Astrocyte (in vitro differentiated cells and primary cell): ENCODE measurements at regions not wholly inside any gene's neighbourhood (a gene's known extent, or its start where the extent isn't known, plus 50 kb on each side); places are given as distances from the start of the nearest gene placed in this dataset.

Experiments used
- DNase-seq: peaks from one replicate; pipeline ENCODE4 v3.0.0-alpha.2; 2010; ENCODE audit warnings: low read depth
- FAIRE-seq: peaks from 2 replicates; lab custom pipeline; 2011; peaks lifted over from hg19 to GRCh38; lab: Jason Lieb, UNC
- H2AFZ ChIP-seq: 2 replicates; pipeline ENCODE4 v1.6.0; 2012; ENCODE audit warnings: low read depth, low read length, inconsistent platforms
- H3K27ac ChIP-seq: 2 replicates; pipeline ENCODE4 v1.5.1; 2011; ENCODE audit warnings: low read depth, low read length, inconsistent platforms
- H3K27me3 ChIP-seq: 2 replicates; pipeline ENCODE4 v1.6.0; 2011; ENCODE audit warnings: low read length, inconsistent platforms; ENCODE audit not compliant: insufficient read depth
- H3K36me3 ChIP-seq: 2 replicates; pipeline ENCODE4 v1.5.1; 2011; ENCODE audit warnings: low read length, inconsistent platforms; ENCODE audit not compliant: insufficient read depth
- H3K4me1 ChIP-seq: 2 replicates; pipeline ENCODE4 v1.5.1; 2011; ENCODE audit warnings: low read length, inconsistent platforms; ENCODE audit not compliant: insufficient read depth
- H3K4me2 ChIP-seq: 2 replicates; pipeline ENCODE4 v1.6.0; 2012; ENCODE audit warnings: low read length, inconsistent platforms
- H3K4me3 ChIP-seq: 2 replicates; pipeline ENCODE4 v1.5.1; 2011; ENCODE audit warnings: low read depth, mild to moderate bottlenecking, low read length, inconsistent platforms; ENCODE audit not compliant: insufficient read depth
- H3K79me2 ChIP-seq: 2 replicates; pipeline ENCODE4 v1.6.0; 2012; ENCODE audit warnings: mild to moderate bottlenecking, low read length, inconsistent platforms; ENCODE audit not compliant: insufficient read depth
- H3K9ac ChIP-seq: 2 replicates; pipeline ENCODE4 v1.6.0; 2012; ENCODE audit warnings: mild to moderate bottlenecking, low read length, inconsistent platforms
- H3K9me3 ChIP-seq: 2 replicates; pipeline ENCODE4 v1.5.1; 2012; ENCODE audit warnings: low read depth, mild to moderate bottlenecking, low read length, inconsistent platforms; ENCODE audit not compliant: insufficient read depth
- H4K20me1 ChIP-seq: 2 replicates; pipeline ENCODE4 v1.6.0; 2012; ENCODE audit warnings: low read length, inconsistent platforms; ENCODE audit not compliant: insufficient read depth
- H3K27ac Mint-ChIP-seq: one replicate; pipeline ENCODE4 v1.8.0; 2021; ENCODE audit warnings: mild to moderate bottlenecking, mixed read lengths; ENCODE audit not compliant: unreplicated experiment
- H3K27me3 Mint-ChIP-seq: one replicate; pipeline ENCODE4 v1.8.0; 2021; ENCODE audit warnings: low read depth, mixed read lengths; ENCODE audit not compliant: unreplicated experiment
- H3K36me3 Mint-ChIP-seq: one replicate; pipeline ENCODE4 v1.8.0; 2021; ENCODE audit warnings: low read depth, mixed read lengths; ENCODE audit not compliant: unreplicated experiment
- H3K4me1 Mint-ChIP-seq: one replicate; pipeline ENCODE4 v1.8.0; 2021; ENCODE audit warnings: low read depth, mixed read lengths; ENCODE audit not compliant: unreplicated experiment
- H3K4me3 Mint-ChIP-seq: one replicate; pipeline ENCODE4 v1.8.0; 2021; ENCODE audit warnings: mild to moderate bottlenecking, moderate library complexity, mixed read lengths; ENCODE audit not compliant: unreplicated experiment
- H3K9me3 Mint-ChIP-seq: one replicate; pipeline ENCODE4 v1.8.0; 2021; ENCODE audit warnings: mild to moderate bottlenecking, mixed read lengths; ENCODE audit not compliant: unreplicated experiment
- EZH2 ChIP-seq: IDR thresholded peaks from 2 replicates; pipeline ENCODE4 v1.6.1; 2012; ENCODE audit warnings: mild to moderate bottlenecking, low read length, inconsistent platforms; ENCODE audit not compliant: insufficient read depth
- TF ChIP-seq, protein P1 (sequence below): IDR thresholded peaks from 2 replicates; pipeline ENCODE4 v1.5.1; 2011; ENCODE audit warnings: low read depth, mild to moderate bottlenecking, inconsistent platforms, low read length, moderate library complexity; ENCODE audit not compliant: insufficient read depth

DNA sequence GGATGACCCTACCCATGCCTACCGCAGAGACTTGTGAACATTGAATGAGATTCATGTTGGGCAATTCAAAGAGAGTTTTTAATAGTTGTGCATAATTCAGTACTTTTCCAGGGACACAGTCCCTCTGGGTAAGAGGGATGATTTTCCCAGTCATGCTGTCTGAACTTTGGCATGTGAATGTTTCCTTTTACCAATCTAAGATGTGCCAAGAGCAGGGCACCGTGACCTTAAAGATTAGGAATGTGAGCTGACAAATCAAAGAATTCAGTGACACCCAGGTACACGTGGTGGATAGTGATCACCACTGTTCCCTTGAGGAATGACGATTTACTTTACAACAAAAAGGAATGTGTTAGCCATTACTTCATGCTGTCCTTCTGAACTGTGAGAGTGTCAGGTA, 515.6 kb downstream of the PPARGC1A start:
- no peaks in the 10 kb centered on the region for H3K36me3 ChIP-seq
- peaks cover 13% of the 10 kb centered on the region for H3K4me1 Mint-ChIP-seq
- no peak overlapping the region for H3K27ac Mint-ChIP-seq
- no peaks in the 10 kb centered on the region for H3K79me2 ChIP-seq
- no peak for TF ChIP-seq EZH2
- TF ChIP-seq, protein P1, sequence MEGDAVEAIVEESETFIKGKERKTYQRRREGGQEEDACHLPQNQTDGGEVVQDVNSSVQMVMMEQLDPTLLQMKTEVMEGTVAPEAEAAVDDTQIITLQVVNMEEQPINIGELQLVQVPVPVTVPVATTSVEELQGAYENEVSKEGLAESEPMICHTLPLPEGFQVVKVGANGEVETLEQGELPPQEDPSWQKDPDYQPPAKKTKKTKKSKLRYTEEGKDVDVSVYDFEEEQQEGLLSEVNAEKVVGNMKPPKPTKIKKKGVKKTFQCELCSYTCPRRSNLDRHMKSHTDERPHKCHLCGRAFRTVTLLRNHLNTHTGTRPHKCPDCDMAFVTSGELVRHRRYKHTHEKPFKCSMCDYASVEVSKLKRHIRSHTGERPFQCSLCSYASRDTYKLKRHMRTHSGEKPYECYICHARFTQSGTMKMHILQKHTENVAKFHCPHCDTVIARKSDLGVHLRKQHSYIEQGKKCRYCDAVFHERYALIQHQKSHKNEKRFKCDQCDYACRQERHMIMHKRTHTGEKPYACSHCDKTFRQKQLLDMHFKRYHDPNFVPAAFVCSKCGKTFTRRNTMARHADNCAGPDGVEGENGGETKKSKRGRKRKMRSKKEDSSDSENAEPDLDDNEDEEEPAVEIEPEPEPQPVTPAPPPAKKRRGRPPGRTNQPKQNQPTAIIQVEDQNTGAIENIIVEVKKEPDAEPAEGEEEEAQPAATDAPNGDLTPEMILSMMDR, result no peak
- H3K4me1 ChIP-seq, result peaks cover 12% of the 10 kb centered on the region
- H3K4me3 ChIP-seq, result no peak overlapping the region
- no peak overlapping the region for H2AFZ ChIP-seq
- no peaks in the 10 kb centered on the region for H3K36me3 Mint-ChIP-seq
- DNase-seq (peak; percentile 5), FAIRE-seq (no peak)
- no peaks in the 10 kb centered on the region for H3K9me3 Mint-ChIP-seq
- no peak overlapping the region for H3K4me2 ChIP-seq
- H3K27ac ChIP-seq, result peak overlapping the region; percentile 58
- no peaks in the 10 kb centered on the region for H3K9me3 ChIP-seq
- H3K27me3 Mint-ChIP-seq, result no peaks in the 10 kb centered on the region
- H3K9ac ChIP-seq, result peak overlapping the region; percentile 42
- no peak overlapping the region for H3K4me3 Mint-ChIP-seq
- H4K20me1 ChIP-seq, result no peaks in the 10 kb centered on the region
- H3K27me3 ChIP-seq, result no peaks in the 10 kb centered on the region

DNA sequence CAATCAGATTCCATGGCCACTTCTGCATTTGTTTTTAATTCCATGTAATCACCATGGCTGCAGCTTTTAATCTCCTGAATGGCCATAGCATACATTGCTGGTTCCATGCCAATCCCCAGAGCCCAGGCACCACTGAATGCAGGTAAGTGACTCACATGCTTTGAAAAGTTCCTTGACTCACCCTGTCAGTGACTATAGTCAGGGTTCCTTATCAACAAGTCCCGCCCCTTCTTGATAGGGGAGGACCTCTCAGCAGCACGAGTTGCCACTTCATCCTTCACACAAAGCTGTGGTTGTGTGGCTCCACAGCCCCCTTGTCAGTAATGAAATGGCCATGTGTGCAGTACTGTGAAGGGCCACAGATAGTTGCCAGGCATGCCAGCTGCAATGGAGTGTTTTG, 516.6 kb downstream of the PPARGC1A start:
- peaks cover 12% of the 10 kb centered on the region for H3K4me1 ChIP-seq
- DNase-seq (peak; percentile 96), FAIRE-seq (no peak)
- H3K4me3 Mint-ChIP-seq, result no peak overlapping the region
- peak overlapping the region; percentile 16 for H3K4me2 ChIP-seq
- TF ChIP-seq EZH2, result no peak
- TF ChIP-seq, protein P1, result no peak
- no peak overlapping the region for H3K9ac ChIP-seq
- no peaks in the 10 kb centered on the region for H3K27me3 Mint-ChIP-seq
- H3K36me3 Mint-ChIP-seq, result no peaks in the 10 kb centered on the region
- no peak overlapping the region for H2AFZ ChIP-seq
- no peak overlapping the region for H3K27ac Mint-ChIP-seq
- H3K4me1 Mint-ChIP-seq, result peaks cover 16% of the 10 kb centered on the region
- no peak overlapping the region for H3K4me3 ChIP-seq
- no peaks in the 10 kb centered on the region for H3K27me3 ChIP-seq
- H3K36me3 ChIP-seq, result no peaks in the 10 kb centered on the region
- no peaks in the 10 kb centered on the region for H4K20me1 ChIP-seq
- H3K9me3 Mint-ChIP-seq, result no peaks in the 10 kb centered on the region
- no peaks in the 10 kb centered on the region for H3K79me2 ChIP-seq
- no peaks in the 10 kb centered on the region for H3K9me3 ChIP-seq
- peak overlapping the region; percentile 58 for H3K27ac ChIP-seq

DNA sequence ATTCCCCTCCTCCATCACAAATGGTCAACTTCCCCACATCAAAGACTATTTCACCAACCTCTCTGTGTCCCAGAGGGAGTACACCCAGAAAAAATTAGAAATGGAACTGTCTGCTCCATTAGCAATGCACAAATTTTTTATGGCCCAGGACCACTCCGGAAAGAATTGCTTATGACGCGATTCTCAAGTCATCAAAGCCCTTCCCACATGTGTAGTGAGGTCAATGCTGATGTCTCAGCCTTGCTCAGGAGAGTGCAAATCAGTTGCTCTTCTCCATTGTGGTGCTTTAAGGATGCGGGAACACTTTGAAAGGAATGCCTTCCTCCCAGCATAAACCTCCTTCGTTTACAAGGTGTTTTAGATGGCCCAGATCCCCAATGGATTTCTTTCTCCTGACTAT, 518.3 kb downstream of the PPARGC1A start:
- H3K27me3 Mint-ChIP-seq, result no peaks in the 10 kb centered on the region
- H2AFZ ChIP-seq, result no peak overlapping the region
- H3K79me2 ChIP-seq, result no peaks in the 10 kb centered on the region
- peaks cover 12% of the 10 kb centered on the region for H3K4me1 ChIP-seq
- H3K9ac ChIP-seq, result no peak overlapping the region
- DNase-seq (no peak), FAIRE-seq (no peak)
- H3K9me3 ChIP-seq, result no peaks in the 10 kb centered on the region
- H3K27me3 ChIP-seq, result no peaks in the 10 kb centered on the region
- no peak overlapping the region for H3K4me3 Mint-ChIP-seq
- H3K4me2 ChIP-seq, result no peak overlapping the region
- peaks cover 16% of the 10 kb centered on the region for H3K4me1 Mint-ChIP-seq
- no peaks in the 10 kb centered on the region for H3K9me3 Mint-ChIP-seq
- H3K36me3 Mint-ChIP-seq, result no peaks in the 10 kb centered on the region
- no peak overlapping the region for H3K27ac ChIP-seq
- H3K27ac Mint-ChIP-seq, result no peak overlapping the region
- TF ChIP-seq EZH2, result no peak
- TF ChIP-seq, protein P1, result no peak
- no peaks in the 10 kb centered on the region for H4K20me1 ChIP-seq
- H3K4me3 ChIP-seq, result no peak overlapping the region
- H3K36me3 ChIP-seq, result no peaks in the 10 kb centered on the region
